GM21447 (cell line): ENCODE measurements at regions not wholly inside any gene's neighbourhood (a gene's known extent, or its start where the extent isn't known, plus 50 kb on each side); places are given as distances from the start of the nearest gene placed in this dataset.

ENCODE experiments used
- ATAC-seq: cut with Tn5 transposase; IDR thresholded peaks from one replicate; pipeline ENCODE4 v1.9.1; 2021; ENCODE audit not compliant: unreplicated experiment

- ATAC-seq, result no peak
Measured at GRCh38 chr2:14123436-14124103, 508.9 kb upstream of the LRATD1 start.

- no peak for ATAC-seq
Measured at GRCh38 chr2:14125624-14126293, 506.8 kb upstream of the LRATD1 start.

- no peak for ATAC-seq
Measured at GRCh38 chr2:14126846-14127245, 505.7 kb upstream of the LRATD1 start.

- ATAC-seq, result no peak
Measured at GRCh38 chr2:14127765-14128164, 504.8 kb upstream of the LRATD1 start.

- no peak for ATAC-seq
Measured at GRCh38 chr2:14132386-14132785, 500.1 kb upstream of the LRATD1 start.

GRCh38 chr2:14134771-14135170, 497.7 kb upstream of the LRATD1 start:
- no peak for ATAC-seq

GRCh38 chr2:14136030-14136429, 496.5 kb upstream of the LRATD1 start:
- ATAC-seq, result no peak

- no peak for ATAC-seq
Measured at GRCh38 chr2:14137643-14138042, 494.9 kb upstream of the LRATD1 start.

GRCh38 chr2:14140009-14140550, 492.4 kb upstream of the LRATD1 start:
- no peak for ATAC-seq

- ATAC-seq, result no peak
Measured at GRCh38 chr2:14143435-14143834, 489.1 kb upstream of the LRATD1 start.

- no peak for ATAC-seq
Measured at GRCh38 chr2:14148216-14148615, 484.3 kb upstream of the LRATD1 start.

GRCh38 chr2:14157816-14158215, 474.7 kb upstream of the LRATD1 start:
- ATAC-seq, result no peak

GRCh38 chr2:14180333-14180732, 452.2 kb upstream of the LRATD1 start:
- ATAC-seq, result no peak

GRCh38 chr2:14182227-14182946, 450.1 kb upstream of the LRATD1 start:
- ATAC-seq, result no peak

- ATAC-seq, result no peak
Measured at GRCh38 chr2:14185906-14186305, 446.6 kb upstream of the LRATD1 start.

- ATAC-seq, result no peak
Measured at GRCh38 chr2:14188446-14188845, 444.1 kb upstream of the LRATD1 start.

GRCh38 chr2:14189929-14190328, 442.6 kb upstream of the LRATD1 start:
- no peak for ATAC-seq

GRCh38 chr2:14194233-14194632, 438.3 kb upstream of the LRATD1 start:
- no peak for ATAC-seq

- ATAC-seq, result no peak
Measured at GRCh38 chr2:14197293-14197692, 435.2 kb upstream of the LRATD1 start.

GRCh38 chr2:14199040-14199439, 433.5 kb upstream of the LRATD1 start:
- no peak for ATAC-seq

- ATAC-seq, result no peak
Measured at GRCh38 chr2:14219306-14219705, 413.2 kb upstream of the LRATD1 start.

- no peak for ATAC-seq
Measured at GRCh38 chr2:14220101-14220500, 412.4 kb upstream of the LRATD1 start.
